Osteoblast (primary cell): ENCODE measurements at regions not wholly inside any gene's neighbourhood (a gene's known extent, or its start where the extent isn't known, plus 50 kb on each side); places are given as distances from the start of the nearest gene placed in this dataset.

Source experiments
- DNase-seq: peaks from one replicate; pipeline ENCODE4 v3.0.0; 2011; ENCODE audit warnings: low spot score, mixed read lengths; ENCODE audit not compliant: insufficient read length; ENCODE audit errors: missing footprints
- H2AFZ ChIP-seq: 2 replicates; pipeline ENCODE4 v1.6.0; 2011; ENCODE audit warnings: mild to moderate bottlenecking, low read length
- H3K27ac ChIP-seq: 2 replicates; pipeline ENCODE4 v1.5.1; 2011; ENCODE audit warnings: mild to moderate bottlenecking, low read depth, low read length, moderate library complexity
- H3K27me3 ChIP-seq: 2 replicates; pipeline ENCODE4 v1.6.0; 2012; ENCODE audit warnings: mild to moderate bottlenecking, control low read depth, inconsistent platforms, low read length, moderate library complexity; ENCODE audit not compliant: insufficient read depth
- H3K36me3 ChIP-seq: 2 replicates; pipeline ENCODE4 v1.5.1; 2011; ENCODE audit warnings: mild to moderate bottlenecking, low read length, control low read depth, moderate library complexity; ENCODE audit not compliant: insufficient read depth
- H3K4me1 ChIP-seq: 2 replicates; pipeline ENCODE4 v1.5.1; 2011; ENCODE audit warnings: mild to moderate bottlenecking, low read length, control low read depth, moderate library complexity; ENCODE audit not compliant: insufficient read depth
- H3K4me2 ChIP-seq: 2 replicates; pipeline ENCODE4 v1.6.0; 2011; ENCODE audit warnings: mild to moderate bottlenecking, low read length; ENCODE audit not compliant: insufficient read depth
- H3K4me3 ChIP-seq: fragments of 200-600 bp; sonication (generic); 3 replicates; pipeline ENCODE4 v1.5.1; 2012; ENCODE audit warnings: mild to moderate bottlenecking, low read length, inconsistent platforms; ENCODE audit not compliant: insufficient read depth
- H3K79me2 ChIP-seq: 2 replicates; pipeline ENCODE4 v1.6.0; 2012; ENCODE audit warnings: mild to moderate bottlenecking, low read length, control low read depth, inconsistent platforms; ENCODE audit not compliant: insufficient read depth
- H3K9me3 ChIP-seq: 2 replicates; pipeline ENCODE4 v1.5.1; 2011; ENCODE audit warnings: low read depth, low read length, control low read depth
- H4K20me1 ChIP-seq: 2 replicates; pipeline ENCODE4 v1.6.0; 2012; ENCODE audit warnings: mild to moderate bottlenecking, low read length, control low read depth; ENCODE audit not compliant: insufficient read depth
- TF ChIP-seq, protein P1 (sequence below): IDR thresholded peaks from 2 replicates; pipeline ENCODE4 v1.5.1; 2011; ENCODE audit warnings: mild to moderate bottlenecking, low read depth, low read length, moderate library complexity; ENCODE audit errors: extremely low read depth

DNA sequence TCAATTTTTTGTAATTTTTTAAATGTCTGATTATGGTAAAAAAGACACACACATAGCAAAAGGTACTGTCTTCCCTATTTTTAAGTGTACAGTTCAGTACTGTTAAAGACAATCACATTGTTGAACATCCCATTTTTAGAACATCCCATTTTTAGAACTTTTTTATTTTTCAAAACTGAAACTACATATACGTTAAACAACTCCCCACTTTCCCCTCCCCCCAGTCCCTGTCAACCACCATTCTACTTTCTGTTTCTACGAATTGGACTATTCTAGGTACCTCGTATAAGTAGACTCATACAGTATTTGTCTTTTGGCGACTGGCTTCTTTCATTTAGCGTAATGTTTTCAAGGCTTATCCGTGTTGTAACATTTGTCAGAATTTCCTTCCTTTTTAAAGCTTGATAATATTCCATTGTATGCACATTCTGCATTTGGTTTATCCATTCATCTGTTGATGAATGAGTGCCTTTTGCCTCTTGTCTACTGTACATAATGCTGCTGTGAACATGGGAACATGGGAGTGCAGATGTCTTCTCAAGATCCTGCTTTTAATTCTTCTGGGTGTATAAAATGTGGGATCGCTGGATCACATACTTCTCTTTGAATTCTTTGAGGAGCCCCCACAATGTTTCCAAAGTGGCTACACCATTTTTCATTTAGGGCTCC is 154.0 kb downstream of the PIK3R1 start:
- Histone ChIP-seq H3K4me1 (peaks cover 14% of the 10 kb centered on the region), H3K79me2 (no peaks in the 10 kb centered on the region), H3K4me3 (no peak overlapping the region)

DNA sequence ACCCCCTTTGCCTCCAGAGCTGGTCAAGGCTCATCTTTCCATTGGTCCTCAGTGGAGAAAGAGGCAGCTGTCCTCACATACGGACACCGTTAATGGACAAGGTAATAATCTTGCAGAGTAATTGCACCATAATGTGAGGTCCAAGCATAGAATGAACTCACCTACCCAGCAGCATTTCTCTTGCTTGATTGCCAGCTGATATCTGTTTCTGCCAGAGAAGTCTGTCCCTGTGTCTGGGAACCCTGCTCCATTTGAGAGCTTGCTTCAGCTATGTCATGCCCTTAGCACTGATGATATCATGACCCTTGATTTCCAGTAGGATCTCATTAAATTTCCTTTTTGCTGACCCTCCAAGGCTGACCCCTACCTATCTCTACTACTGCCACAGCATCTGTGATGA is 154.6 kb downstream of the PIK3R1 start:
- H4K20me1 ChIP-seq = no peaks in the 10 kb centered on the region
- H3K79me2 ChIP-seq = no peaks in the 10 kb centered on the region
- peaks cover 20% of the 10 kb centered on the region for H3K4me1 ChIP-seq
- no peak overlapping the region for H3K4me2 ChIP-seq
- H3K9me3 ChIP-seq = no peaks in the 10 kb centered on the region
- no peak overlapping the region for H3K4me3 ChIP-seq
- no peaks in the 10 kb centered on the region for H3K36me3 ChIP-seq
- no peak overlapping the region for H2AFZ ChIP-seq
- TF ChIP-seq, protein P1, sequence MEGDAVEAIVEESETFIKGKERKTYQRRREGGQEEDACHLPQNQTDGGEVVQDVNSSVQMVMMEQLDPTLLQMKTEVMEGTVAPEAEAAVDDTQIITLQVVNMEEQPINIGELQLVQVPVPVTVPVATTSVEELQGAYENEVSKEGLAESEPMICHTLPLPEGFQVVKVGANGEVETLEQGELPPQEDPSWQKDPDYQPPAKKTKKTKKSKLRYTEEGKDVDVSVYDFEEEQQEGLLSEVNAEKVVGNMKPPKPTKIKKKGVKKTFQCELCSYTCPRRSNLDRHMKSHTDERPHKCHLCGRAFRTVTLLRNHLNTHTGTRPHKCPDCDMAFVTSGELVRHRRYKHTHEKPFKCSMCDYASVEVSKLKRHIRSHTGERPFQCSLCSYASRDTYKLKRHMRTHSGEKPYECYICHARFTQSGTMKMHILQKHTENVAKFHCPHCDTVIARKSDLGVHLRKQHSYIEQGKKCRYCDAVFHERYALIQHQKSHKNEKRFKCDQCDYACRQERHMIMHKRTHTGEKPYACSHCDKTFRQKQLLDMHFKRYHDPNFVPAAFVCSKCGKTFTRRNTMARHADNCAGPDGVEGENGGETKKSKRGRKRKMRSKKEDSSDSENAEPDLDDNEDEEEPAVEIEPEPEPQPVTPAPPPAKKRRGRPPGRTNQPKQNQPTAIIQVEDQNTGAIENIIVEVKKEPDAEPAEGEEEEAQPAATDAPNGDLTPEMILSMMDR = no peak
- no peaks in the 10 kb centered on the region for H3K27me3 ChIP-seq
- no peak overlapping the region for H3K27ac ChIP-seq
- no peak for DNase-seq

More for the DNA sequence above, 154.0 kb downstream of the PIK3R1 start:
- H3K4me2 ChIP-seq = no peak overlapping the region
- H2AFZ ChIP-seq = no peak overlapping the region
- H3K36me3 ChIP-seq = no peaks in the 10 kb centered on the region
- no peaks in the 10 kb centered on the region for H3K27me3 ChIP-seq
- TF ChIP-seq, protein P1 = no peak
- DNase-seq = no peak
- H4K20me1 ChIP-seq = no peaks in the 10 kb centered on the region
- H3K9me3 ChIP-seq = no peaks in the 10 kb centered on the region
- no peak overlapping the region for H3K27ac ChIP-seq

DNA sequence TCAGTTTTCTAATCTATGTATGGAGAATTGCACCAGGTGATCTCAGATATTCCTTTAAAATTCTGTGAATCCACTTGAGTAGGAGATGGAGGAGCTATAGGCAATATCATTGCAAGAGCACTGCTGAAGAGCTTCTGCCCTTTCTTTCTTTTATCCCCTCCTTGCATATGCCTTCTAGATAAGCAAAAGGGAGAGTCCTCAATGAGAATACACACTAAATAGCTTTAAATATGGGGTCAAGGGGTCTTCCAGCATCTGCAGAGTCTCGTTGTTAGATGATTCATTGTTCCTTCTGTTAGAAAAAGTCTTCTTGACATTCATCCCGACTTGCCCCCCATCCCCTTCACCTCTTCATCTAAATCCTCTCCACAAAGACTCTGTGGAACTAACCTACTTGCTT is 156.1 kb downstream of the PIK3R1 start:
- Histone ChIP-seq H3K27ac (no peak overlapping the region), H3K36me3 (no peaks in the 10 kb centered on the region), H3K9me3 (no peaks in the 10 kb centered on the region), H3K4me2 (no peak overlapping the region), H3K79me2 (no peaks in the 10 kb centered on the region), H3K4me1 (peaks cover 25% of the 10 kb centered on the region), H3K27me3 (no peaks in the 10 kb centered on the region), H2AFZ (no peak overlapping the region), H3K4me3 (no peak overlapping the region), H4K20me1 (no peaks in the 10 kb centered on the region)
- DNase-seq = no peak
- TF ChIP-seq, protein P1 = no peak

DNA sequence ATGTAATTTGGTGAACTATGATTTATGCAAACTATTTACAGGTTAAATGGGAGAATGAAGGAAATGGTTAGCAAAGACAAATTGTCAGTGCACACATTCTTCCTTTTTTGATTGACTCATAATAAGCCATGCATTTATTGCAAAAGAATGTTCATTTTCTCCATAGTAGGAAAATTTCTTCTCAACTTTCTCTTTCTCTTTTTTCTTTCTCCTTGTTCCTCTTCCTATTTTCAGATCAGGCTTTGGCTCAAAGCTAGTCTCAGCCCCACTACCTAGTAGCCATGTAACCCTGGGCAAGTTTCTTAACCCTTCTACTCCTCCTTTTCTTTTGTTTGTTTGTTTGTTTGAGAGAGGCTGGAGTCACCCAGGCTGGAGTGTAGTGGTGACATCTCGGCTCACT is 156.6 kb downstream of the PIK3R1 start:
- Histone ChIP-seq H3K4me2 (no peak overlapping the region), H3K27me3 (no peaks in the 10 kb centered on the region), H4K20me1 (no peaks in the 10 kb centered on the region), H3K9me3 (no peaks in the 10 kb centered on the region), H3K36me3 (no peaks in the 10 kb centered on the region), H3K4me1 (peaks cover 25% of the 10 kb centered on the region), H3K4me3 (no peak overlapping the region), H3K79me2 (no peaks in the 10 kb centered on the region), H3K27ac (no peak overlapping the region), H2AFZ (no peak overlapping the region)
- TF ChIP-seq, protein P1 = no peak
- DNase-seq = no peak
